Cardiac fibroblast (primary cell): ENCODE measurements at regions not wholly inside any gene's neighbourhood (a gene's known extent, or its start where the extent isn't known, plus 50 kb on each side); places are given as distances from the start of the nearest gene placed in this dataset.

Experiments used
- DNase-seq, 2 donors: peaks; one replicate each; pipeline versions ENCODE4 v3.0.0 to v3.0.0-alpha.2; 2010; ENCODE audit warnings: low read depth in 2 of 2
- H3K4me3 ChIP-seq, 2 donors: replicated peaks in 1 of 2; 1 replicate in 1 of 2; 2 replicates in 1 of 2; pipeline ENCODE4 v1.5.1; 2011; ENCODE audit warnings: low read depth in 2 of 2, low read length in 2 of 2, mild to moderate bottlenecking in 2 of 2, moderate library complexity in 1 of 2
- TF ChIP-seq, protein P1 (sequence below): IDR thresholded peaks from one replicate; pipeline ENCODE4 v1.5.1; 2011; ENCODE audit warnings: low read depth, mild to moderate bottlenecking, low read length, inconsistent platforms

DNA sequence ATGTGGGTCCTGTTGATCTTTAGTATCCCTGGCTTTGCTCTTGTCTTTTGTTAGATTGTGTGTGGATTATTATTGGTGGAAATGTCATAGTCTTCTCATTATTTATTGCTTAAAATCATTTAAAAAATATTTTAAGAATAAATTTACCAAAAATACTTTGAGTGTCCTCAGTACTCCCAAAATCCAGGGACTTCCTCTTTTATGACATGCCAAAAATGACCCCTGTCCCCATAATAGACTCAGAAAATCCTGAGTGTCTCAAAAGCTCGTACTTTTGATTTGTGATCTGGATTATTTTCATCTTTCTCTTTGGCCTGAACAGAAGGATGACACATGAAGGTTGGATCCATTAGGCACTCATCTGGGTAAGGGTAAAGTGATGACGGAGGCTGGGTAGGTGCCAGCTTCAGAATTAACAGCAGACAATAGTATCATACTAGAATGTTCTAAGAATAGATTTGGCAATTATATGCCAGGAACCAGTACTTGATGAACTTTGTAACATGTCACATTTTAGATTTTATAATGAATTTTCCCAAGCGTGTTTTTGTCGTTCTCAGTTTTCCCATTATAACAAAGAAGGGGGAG is 602.2 kb upstream of the CDH8 start:
- no peak for DNase-seq
- TF ChIP-seq, protein P1, sequence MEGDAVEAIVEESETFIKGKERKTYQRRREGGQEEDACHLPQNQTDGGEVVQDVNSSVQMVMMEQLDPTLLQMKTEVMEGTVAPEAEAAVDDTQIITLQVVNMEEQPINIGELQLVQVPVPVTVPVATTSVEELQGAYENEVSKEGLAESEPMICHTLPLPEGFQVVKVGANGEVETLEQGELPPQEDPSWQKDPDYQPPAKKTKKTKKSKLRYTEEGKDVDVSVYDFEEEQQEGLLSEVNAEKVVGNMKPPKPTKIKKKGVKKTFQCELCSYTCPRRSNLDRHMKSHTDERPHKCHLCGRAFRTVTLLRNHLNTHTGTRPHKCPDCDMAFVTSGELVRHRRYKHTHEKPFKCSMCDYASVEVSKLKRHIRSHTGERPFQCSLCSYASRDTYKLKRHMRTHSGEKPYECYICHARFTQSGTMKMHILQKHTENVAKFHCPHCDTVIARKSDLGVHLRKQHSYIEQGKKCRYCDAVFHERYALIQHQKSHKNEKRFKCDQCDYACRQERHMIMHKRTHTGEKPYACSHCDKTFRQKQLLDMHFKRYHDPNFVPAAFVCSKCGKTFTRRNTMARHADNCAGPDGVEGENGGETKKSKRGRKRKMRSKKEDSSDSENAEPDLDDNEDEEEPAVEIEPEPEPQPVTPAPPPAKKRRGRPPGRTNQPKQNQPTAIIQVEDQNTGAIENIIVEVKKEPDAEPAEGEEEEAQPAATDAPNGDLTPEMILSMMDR = no peak
- no peak overlapping the region for H3K4me3 ChIP-seq

DNA sequence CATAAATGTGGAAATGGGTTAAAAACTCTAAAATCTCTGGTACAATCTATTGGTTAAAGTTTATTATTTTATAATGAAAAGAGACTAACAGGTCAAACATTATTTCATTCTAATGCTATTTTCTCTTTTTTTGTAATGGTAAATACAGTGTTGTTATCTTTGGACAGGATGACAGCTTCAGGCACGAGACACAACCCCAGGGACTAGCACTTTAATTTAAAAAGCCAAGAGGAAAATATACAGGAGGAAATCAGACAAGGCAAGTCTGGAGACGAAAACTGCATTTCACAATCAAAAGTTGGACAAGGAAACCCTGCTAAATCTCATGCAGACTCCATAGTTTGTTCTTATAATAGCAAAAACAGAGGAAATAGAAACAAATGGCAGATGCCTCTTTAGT is 589.1 kb upstream of the CDH8 start:
- TF ChIP-seq, protein P1 = no peak
- no peak overlapping the region for H3K4me3 ChIP-seq
- DNase-seq = no peak

DNA sequence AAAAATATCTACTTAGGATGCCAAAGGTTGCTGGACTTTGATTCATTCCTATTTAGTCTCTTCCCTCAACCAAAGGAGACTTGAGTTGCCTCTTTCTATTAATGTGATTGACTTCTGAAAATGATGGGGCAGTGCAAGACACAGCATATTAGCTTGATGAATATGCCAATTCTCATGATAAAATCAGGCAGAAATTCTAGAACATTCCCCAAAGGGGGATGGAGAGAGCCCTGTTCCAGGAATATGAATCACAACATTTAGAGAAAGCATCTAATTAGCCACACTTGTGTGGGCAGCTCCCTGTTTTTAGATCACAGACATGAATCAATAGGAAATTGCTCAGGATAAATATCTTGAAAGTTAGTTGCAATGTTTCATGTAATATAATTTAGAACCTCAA is 584.0 kb upstream of the CDH8 start:
- DNase-seq = no peak
- H3K4me3 ChIP-seq = no peak overlapping the region
- TF ChIP-seq, protein P1 = no peak

DNA sequence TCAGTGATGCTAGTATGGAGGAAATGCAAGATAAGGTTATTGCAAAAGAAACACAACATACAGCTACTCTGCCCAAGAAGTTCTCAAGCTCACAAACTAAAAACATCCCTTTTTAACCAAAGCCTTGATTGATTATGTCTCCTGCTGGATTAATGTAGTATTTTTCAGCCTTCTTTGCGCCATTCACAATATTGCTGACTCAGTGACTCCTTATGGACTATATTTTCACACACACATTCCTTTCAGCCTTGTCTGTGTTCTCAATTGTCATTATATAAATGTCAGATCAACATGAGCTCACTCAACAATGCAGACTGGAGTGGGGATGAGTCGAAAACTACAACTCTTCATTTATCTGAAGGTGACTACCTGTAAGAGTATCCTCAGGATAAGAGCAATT is 579.3 kb upstream of the CDH8 start:
- no peak for DNase-seq
- H3K4me3 ChIP-seq = no peak overlapping the region
- TF ChIP-seq, protein P1 = no peak

DNA sequence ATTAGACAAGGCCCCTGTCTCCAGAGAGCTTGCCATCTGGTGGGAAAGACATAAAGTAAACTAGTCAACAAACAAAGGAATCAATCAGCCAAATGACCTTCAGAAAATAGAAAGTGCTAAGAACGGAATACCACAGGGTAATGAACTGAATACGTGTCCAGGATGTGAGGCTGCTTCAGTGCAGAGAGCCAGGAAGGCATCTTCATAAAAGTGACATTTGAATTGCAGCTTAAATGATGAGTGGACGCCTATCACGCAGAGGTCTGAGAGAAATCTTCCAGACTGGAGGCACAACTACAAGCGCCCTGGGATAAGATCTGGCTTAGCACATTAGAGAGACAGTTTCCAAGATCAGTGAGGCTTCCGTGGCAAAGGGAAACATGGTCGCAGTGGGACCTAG is 574.1 kb upstream of the CDH8 start:
- TF ChIP-seq, protein P1 = no peak
- H3K4me3 ChIP-seq = no peak overlapping the region
- DNase-seq = no peak

DNA sequence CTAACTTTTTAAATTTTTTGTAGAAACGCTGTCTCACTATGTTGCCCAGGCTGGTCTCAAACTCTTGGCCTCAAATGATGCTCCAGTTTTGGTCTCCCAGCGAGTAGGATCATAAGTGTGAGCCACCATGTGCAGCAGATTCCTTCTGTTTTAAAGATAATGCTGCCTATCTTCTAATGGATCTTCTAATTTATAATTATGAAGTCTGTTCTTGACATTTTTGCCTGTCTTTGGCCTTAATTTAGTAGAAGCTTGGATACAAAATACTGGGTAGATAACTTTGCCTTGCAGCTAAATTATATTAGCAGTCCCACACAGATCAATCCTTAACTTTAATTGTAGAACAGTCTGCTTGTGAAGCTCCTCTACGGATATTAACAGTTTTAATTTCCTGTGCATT is 566.6 kb upstream of the CDH8 start:
- DNase-seq = no peak
- no peak overlapping the region for H3K4me3 ChIP-seq
- TF ChIP-seq, protein P1 = no peak

DNA sequence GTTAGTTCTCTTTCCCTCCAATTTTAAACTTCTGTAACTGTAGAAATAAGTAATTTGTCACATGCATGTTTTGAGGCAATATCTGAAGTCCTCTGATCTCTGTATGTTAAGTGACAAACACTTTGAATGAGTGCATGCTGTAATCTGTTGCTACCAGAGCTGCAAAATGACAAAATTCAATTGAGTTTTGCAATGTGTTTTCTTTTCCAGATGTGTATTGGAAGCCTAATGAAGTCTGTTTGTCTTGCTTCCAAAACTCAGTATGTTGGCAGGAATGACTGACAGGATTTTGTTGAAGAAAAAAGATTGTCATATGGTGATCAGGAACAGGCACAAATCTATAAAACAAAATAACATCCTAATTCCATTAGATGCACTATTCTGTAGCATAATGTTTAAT is 561.6 kb upstream of the CDH8 start:
- H3K4me3 ChIP-seq = no peak overlapping the region
- no peak for DNase-seq
- TF ChIP-seq, protein P1 = no peak
